Right renal cortex interstitium (tissue), 3 donors: ENCODE measurements at regions not wholly inside any gene's neighbourhood (a gene's known extent, or its start where the extent isn't known, plus 50 kb on each side); places are given as distances from the start of the nearest gene placed in this dataset.

Experiments used
- DNase-seq, 3 donors: peaks; one replicate each; pipeline ENCODE4 v3.0.0-alpha.2; 2013; ENCODE audit warnings: low read depth in 3 of 3, low spot score in 2 of 3

DNA sequence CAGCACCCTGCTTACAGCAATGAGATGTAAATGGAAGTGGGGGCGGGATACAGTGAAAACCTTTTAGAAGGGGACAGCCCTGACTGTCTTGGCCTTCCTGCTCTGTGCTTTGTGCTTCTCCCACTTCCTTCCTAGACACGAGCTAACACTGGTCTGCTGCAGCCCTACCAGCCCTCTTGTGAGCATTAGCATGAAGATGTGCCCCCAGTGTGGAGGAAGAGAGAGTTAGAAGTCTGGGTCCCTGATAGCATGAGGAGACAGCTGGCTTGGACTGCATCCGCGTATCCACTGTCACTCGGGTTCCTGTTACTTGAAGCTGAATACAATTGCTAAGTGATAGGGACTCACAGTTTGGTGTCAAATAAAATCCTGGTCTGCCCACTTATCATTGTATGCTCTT lies 248.1 kb upstream of the SOX5 start:
- no peak for DNase-seq

DNA sequence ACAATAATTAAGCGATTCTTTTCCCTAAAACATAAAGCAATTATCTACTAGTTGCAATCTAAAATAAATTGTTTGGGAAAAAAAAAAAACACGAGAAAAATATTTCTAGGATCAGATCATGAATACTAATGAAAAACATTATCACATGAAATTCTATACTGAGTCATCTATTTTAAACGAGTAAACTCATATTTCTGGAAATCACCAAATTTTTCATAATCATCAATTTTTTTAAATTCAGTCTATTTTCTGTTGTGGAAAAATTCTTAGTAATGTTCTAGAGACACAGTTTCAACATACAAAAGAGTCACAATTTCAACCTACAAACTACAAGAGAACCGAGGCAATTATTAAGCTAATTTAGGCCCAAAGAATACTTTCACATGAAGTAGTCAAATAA lies 245.6 kb upstream of the SOX5 start:
- no peak for DNase-seq

GRCh38 chr12:24191117-24191516 lies 241.6 kb upstream of the SOX5 start:
- no peak for DNase-seq

- DNase-seq = no peak
Observed at GRCh38 chr12:24185782-24186181, 236.3 kb upstream of the SOX5 start.

GRCh38 chr12:24177889-24178288 lies 228.4 kb upstream of the SOX5 start:
- no peak for DNase-seq

DNA sequence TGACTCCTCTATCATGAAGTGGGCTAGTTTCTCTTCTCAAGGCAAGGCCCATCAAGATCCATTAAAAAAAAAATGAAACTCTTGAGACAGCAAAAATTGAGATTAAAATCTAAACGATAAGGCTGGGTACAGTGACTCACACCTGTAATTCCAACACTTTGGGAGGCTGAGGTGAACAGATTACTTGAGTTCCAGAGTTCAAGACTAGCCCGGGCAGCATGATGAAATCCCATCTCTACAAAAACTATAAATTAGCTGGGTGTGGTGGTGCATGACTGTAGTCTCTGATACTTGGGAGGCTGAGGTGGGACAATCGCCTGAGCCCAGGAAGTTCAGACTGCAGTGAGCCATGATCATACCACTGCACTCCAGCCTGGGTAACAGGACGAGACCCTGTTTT lies 226.5 kb upstream of the SOX5 start:
- no peak for DNase-seq

- DNase-seq = no peak
Observed at GRCh38 chr12:24175284-24175683, 225.8 kb upstream of the SOX5 start.

GRCh38 chr12:24173067-24173466 lies 223.6 kb upstream of the SOX5 start:
- no peak for DNase-seq

GRCh38 chr12:24172773-24173066 lies 223.2 kb upstream of the SOX5 start:
- DNase-seq = no peak

- no peak for DNase-seq
Observed at GRCh38 chr12:24172031-24172772, 222.7 kb upstream of the SOX5 start.

- no peak for DNase-seq
Observed at GRCh38 chr12:24155042-24155441, 205.6 kb upstream of the SOX5 start.

DNA sequence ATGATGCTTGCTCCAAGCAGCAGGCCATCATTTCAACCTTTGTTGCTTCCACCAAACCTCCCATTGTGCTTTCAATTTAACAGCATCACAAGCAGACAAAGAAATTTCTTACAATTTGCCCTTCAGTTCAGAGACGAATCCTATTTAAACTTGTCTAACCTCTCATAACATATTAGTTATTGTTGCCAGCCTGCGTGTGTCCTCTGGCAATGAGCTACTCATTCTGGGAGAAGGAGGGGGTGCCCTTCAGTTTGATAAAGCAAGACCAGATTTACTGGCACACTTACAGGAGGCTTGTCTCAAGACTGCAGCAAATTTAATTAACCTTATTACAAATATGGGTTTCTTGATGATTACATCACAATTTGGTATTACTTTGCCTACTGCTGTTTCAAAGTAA lies 203.6 kb upstream of the SOX5 start:
- no peak for DNase-seq

DNA sequence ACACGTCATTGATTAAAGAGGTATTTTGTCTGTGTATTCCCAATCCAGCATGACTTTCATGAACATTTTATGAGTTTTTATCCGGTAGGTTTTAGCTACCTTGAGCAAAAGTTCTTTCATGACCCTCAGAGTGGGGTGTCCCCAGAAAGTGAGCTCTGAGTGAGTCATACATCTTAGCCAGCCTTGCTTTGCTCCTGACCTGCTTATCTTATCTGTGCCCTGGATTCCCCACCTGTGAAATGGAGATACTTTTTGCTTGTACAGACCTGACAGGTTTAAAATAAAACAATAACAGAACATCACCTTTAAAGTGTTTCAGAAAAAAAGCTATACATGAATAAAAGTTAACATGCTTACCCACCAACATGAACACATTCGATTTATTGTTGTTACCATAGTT lies 202.8 kb upstream of the SOX5 start:
- no peak for DNase-seq

DNA sequence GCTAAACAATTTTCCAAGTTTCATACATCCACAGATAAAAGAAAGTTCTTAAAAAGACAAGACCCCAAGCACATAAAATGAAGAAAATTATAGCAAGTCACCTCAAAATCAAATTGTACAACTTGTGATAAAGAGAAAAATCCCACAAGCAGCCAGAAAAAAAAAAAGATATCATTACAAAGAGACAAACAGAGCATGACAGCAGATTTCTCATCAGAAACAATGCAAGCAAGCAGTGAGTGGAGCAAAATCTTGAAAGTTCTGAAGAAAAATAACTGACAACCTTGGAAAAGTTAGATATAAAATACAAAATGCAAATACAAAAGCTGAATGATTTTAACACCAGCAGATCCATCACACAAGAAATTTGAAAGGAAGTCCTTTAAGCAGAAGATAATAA lies 194.5 kb upstream of the SOX5 start:
- no peak for DNase-seq

DNA sequence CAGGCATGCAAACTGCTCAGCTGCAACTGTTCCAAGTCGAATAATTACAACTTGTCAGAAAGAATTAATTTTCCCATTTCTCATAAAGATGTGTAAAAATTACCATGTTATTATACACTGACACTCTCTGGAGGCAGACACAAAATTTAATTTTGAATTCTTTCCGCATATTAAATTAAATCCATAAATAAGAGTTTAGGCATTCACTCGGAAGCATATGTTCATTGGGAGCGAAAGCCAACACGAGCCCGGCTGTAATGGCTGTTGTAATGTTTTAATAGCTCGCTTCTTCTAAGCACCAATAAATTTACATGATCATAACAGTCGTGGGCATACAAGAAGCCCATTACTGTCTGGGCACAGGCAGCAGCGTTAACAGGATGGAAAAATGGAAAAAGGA lies 189.6 kb upstream of the SOX5 start:
- no peak for DNase-seq

- no peak for DNase-seq
Observed at GRCh38 chr12:24138041-24138440, 188.6 kb upstream of the SOX5 start.

- DNase-seq = no peak
Observed at GRCh38 chr12:24135158-24135850, 185.8 kb upstream of the SOX5 start.

- DNase-seq = no peak
Observed at GRCh38 chr12:24134092-24134491, 184.6 kb upstream of the SOX5 start.

DNA sequence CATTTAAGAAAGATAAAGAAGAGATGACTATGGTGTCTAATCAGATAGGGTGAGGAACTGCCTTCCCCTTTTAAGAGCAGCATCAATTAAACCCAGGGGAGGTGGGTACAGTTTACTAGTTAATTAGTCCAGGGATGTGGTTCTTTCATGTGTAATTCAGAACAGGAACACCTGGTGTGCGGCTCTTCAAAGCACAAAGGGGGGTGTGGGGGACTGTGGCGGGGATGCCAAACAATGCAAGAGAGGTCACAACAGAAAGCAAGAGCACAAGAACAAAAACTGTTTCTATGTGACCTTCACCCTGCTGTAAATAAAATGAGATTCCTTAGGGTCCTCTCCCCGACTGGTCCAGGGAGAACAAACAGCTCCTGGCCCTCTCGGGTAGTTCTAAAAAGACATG lies 183.9 kb upstream of the SOX5 start:
- no peak for DNase-seq

GRCh38 chr12:24127919-24128721 lies 178.7 kb upstream of the SOX5 start:
- DNase-seq = no peak

DNA sequence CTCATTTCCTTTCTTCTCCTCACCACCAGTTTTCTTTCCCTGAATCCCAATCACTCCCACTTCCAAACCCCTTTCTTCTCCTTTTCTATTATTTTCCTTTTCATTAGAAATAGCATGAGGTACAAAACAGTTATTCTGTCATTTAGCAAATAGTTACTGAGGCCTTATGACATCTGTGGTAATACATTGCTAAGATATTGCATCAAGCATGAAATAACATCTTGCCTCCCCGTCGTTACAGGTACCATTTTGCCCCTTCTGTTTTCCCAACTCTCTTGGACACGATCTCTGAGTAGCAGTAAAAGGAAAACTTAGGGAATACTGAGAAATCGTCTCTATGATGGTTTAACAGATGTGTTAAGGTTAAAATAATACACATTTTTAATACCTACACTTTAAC lies 175.8 kb upstream of the SOX5 start:
- DNase-seq = no peak

DNA sequence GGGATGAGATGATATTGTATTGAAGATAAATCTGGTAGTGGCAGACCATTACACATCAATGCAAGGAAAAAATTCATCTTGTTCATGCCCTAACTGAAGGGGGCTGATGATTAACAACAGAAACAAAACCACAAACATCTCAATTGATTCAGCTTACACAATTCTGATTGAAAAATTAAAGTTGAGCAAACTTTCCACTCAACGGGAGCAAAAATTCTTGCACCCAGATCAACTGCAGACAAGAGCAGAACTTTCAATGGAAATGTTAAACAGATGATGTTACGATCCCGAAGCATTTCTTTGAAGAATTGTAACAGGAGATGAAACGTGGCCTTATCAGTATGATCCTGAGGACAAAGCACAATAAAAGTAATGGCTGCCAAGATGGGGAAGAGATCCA lies 172.4 kb upstream of the SOX5 start:
- DNase-seq = no peak
